Thoracic aorta (tissue), 2 donors: ENCODE measurements at regions not wholly inside any gene's neighbourhood (a gene's known extent, or its start where the extent isn't known, plus 50 kb on each side); places are given as distances from the start of the nearest gene placed in this dataset.

Experiments
- ATAC-seq: fragments of 150-250 bp; one replicate; pipeline ENCODE4 v1.8.0; 2017; ENCODE audit warnings: low read depth; ENCODE audit not compliant: insufficient number of reproducible peaks, low FRiP score
- DNase-seq: peaks from one replicate; pipeline ENCODE4 v3.0.0-alpha.2; 2020; ENCODE audit warnings: low spot score
- H3K27ac ChIP-seq, 2 donors: fragments of 200-600 bp; sonication (generic); 1 replicate in 1 of 2; 2 replicates in 1 of 2; pipeline ENCODE4 v1.5.1; 2016; ENCODE audit warnings: mild to moderate bottlenecking in 2 of 2, moderate library complexity in 2 of 2
- H3K27me3 ChIP-seq: fragments of 200-600 bp; sonication (generic); replicated peaks from 2 replicates; pipeline ENCODE4 v1.6.0; 2016; ENCODE audit warnings: mild to moderate bottlenecking; ENCODE audit not compliant: insufficient read depth
- H3K36me3 ChIP-seq: fragments of 200-600 bp; sonication (generic); one replicate; pipeline ENCODE4 v1.5.1; 2016
- H3K4me1 ChIP-seq, 2 donors: fragments of 200-600 bp; sonication (generic); 1 replicate in 1 of 2; 2 replicates in 1 of 2; pipeline versions ENCODE4 v1.5.1 to v1.6.0; 2016; ENCODE audit warnings: low read depth in 2 of 2, mild to moderate bottlenecking in 1 of 2; ENCODE audit not compliant: control insufficient read depth in 1 of 2
- H3K4me3 ChIP-seq: fragments of 200-600 bp; sonication (generic); 2 replicates; pipeline ENCODE4 v1.5.1; 2016; ENCODE audit warnings: mild to moderate bottlenecking
- H3K9me3 ChIP-seq: fragments of 200-600 bp; sonication (generic); 2 replicates; pipeline ENCODE4 v1.5.1; 2016
- TF ChIP-seq, protein P1 (sequence below): fragments of 200-600 bp; sonication (generic); IDR thresholded peaks from one replicate; pipeline ENCODE4 v1.5.1; 2019; ENCODE audit warnings: antibody characterized with exemption

GRCh38 chr12:105801351-105801750 lies 337.4 kb downstream of the NUAK1 start:
- DNase-seq (no peak), ATAC-seq (no peak)
- Histone ChIP-seq H3K4me1 (peaks cover 0 to 14% of the 10 kb centered on the region in 2 donors), H3K4me3 (no peak overlapping the region), H3K9me3 (no peaks in the 10 kb centered on the region), H3K27me3 (no peaks in the 10 kb centered on the region), H3K27ac (no peak overlapping the region), H3K36me3 (no peaks in the 10 kb centered on the region)
- TF ChIP-seq, protein P1, sequence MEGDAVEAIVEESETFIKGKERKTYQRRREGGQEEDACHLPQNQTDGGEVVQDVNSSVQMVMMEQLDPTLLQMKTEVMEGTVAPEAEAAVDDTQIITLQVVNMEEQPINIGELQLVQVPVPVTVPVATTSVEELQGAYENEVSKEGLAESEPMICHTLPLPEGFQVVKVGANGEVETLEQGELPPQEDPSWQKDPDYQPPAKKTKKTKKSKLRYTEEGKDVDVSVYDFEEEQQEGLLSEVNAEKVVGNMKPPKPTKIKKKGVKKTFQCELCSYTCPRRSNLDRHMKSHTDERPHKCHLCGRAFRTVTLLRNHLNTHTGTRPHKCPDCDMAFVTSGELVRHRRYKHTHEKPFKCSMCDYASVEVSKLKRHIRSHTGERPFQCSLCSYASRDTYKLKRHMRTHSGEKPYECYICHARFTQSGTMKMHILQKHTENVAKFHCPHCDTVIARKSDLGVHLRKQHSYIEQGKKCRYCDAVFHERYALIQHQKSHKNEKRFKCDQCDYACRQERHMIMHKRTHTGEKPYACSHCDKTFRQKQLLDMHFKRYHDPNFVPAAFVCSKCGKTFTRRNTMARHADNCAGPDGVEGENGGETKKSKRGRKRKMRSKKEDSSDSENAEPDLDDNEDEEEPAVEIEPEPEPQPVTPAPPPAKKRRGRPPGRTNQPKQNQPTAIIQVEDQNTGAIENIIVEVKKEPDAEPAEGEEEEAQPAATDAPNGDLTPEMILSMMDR: no peak

- H3K27me3 ChIP-seq: no peaks in the 10 kb centered on the region
- peaks cover 0 to 14% of the 10 kb centered on the region in 2 donors for H3K4me1 ChIP-seq
- H3K9me3 ChIP-seq: no peaks in the 10 kb centered on the region
- H3K27ac ChIP-seq: no peak overlapping the region
- H3K4me3 ChIP-seq: no peak overlapping the region
- DNase-seq (no peak), ATAC-seq (no peak)
- no peaks in the 10 kb centered on the region for H3K36me3 ChIP-seq
- TF ChIP-seq, protein P1: no peak
These were observed 335.5 kb downstream of the NUAK1 start for GRCh38 chr12:105803292-105803691.

GRCh38 chr12:105804591-105805265 lies 334.0 kb downstream of the NUAK1 start:
- ATAC-seq (no peak), DNase-seq (no peak)
- Histone ChIP-seq H3K4me3 (no peak overlapping the region), H3K36me3 (no peaks in the 10 kb centered on the region), H3K9me3 (no peaks in the 10 kb centered on the region), H3K4me1 (peaks cover 0 to 14% of the 10 kb centered on the region in 2 donors), H3K27ac (no peak overlapping the region), H3K27me3 (no peaks in the 10 kb centered on the region)
- TF ChIP-seq, protein P1: no peak

- Histone ChIP-seq H3K4me3 (no peak overlapping the region), H3K4me1 (peaks cover 0 to 19% of the 10 kb centered on the region in 2 donors), H3K27me3 (no peaks in the 10 kb centered on the region), H3K27ac (no peak overlapping the region), H3K36me3 (no peaks in the 10 kb centered on the region), H3K9me3 (no peaks in the 10 kb centered on the region)
- DNase-seq (no peak), ATAC-seq (no peak)
- TF ChIP-seq, protein P1: no peak
These were observed 332.9 kb downstream of the NUAK1 start for GRCh38 chr12:105805730-105806399.

GRCh38 chr12:105806400-105806770 lies 332.4 kb downstream of the NUAK1 start:
- Histone ChIP-seq H3K9me3 (no peaks in the 10 kb centered on the region), H3K4me3 (no peak overlapping the region), H3K27ac (no peak overlapping the region), H3K27me3 (no peaks in the 10 kb centered on the region), H3K4me1 (peaks cover 0 to 14% of the 10 kb centered on the region in 2 donors), H3K36me3 (no peaks in the 10 kb centered on the region)
- DNase-seq: no peak
- TF ChIP-seq, protein P1: no peak
- ATAC-seq: no peak
